GM12878 (cell line): ENCODE measurements at regions not wholly inside any gene's neighbourhood (a gene's known extent, or its start where the extent isn't known, plus 50 kb on each side); places are given as distances from the start of the nearest gene placed in this dataset.

ENCODE experiments used
- ATAC-seq: fragments of 200-7000 bp; cut with Tn5 transposase; 3 replicates; pipeline ENCODE4 v1.9.1; 2020; ENCODE audit warnings: mild to moderate bottlenecking, moderate library complexity
- BruUV-seq: library from RNA; stranded (reverse); fragments of 400-500 nt; replicated peaks from 2 replicates; lab custom pipeline; 2021; lab: Mats Ljungman, UMichigan
- CTCF ChIA-PET: fragments of 300-600 bp; sonication (Branson Sonifier 250); formaldehyde crosslinking; extraction: SDS; loops from one replicate; lab custom pipeline; 2021; ENCODE audit warnings: inconsistent platforms; lab: Yijun Ruan, JAX
- POLR2A ChIA-PET: fragments of 350-600 bp; formaldehyde crosslinking; extraction: SDS; loops from one replicate; lab custom pipeline; 2021; ENCODE audit warnings: inconsistent platforms; lab: Charles Lee
- RAD21 ChIA-PET: fragments of 300-600 bp; sonication (Branson Sonifier 250); formaldehyde crosslinking; loops from one replicate; lab custom pipeline; 2023; ENCODE audit warnings: antibody characterized with exemption; ENCODE audit not compliant: unreplicated experiment; lab: Charles Lee
- SMC1A ChIA-PET: fragments of 300-600 bp; sonication (Branson Sonifier 250); formaldehyde crosslinking; loops from one replicate; lab custom pipeline; 2023; ENCODE audit not compliant: unreplicated experiment, uncharacterized antibody; lab: Charles Lee
- DNase-seq: peaks from one replicate; pipeline ENCODE4 v3.0.0-alpha.2; 2011; ENCODE audit warnings: low read depth, low spot score
- FAIRE-seq: peaks from 3 replicates; lab custom pipeline; 2011; peaks lifted over from hg19 to GRCh38; lab: Jason Lieb, UNC
- H2AFZ ChIP-seq: 2 replicates; pipeline ENCODE4 v1.6.0; 2011; ENCODE audit warnings: low read depth, low read length, control low read depth; ENCODE audit not compliant: control insufficient read depth
- H3K27ac ChIP-seq: 2 replicates; pipeline ENCODE4 v1.5.1; 2011; ENCODE audit warnings: control low read depth; ENCODE audit not compliant: control insufficient read depth, insufficient read depth
- H3K27me3 ChIP-seq, 2 experiments: replicated peaks in 1 of 2; 2 replicates each; pipeline versions ENCODE4 v1.6.0 to v1.6.1; 2011; ENCODE audit warnings: low read length in 1 of 2; ENCODE audit not compliant: control insufficient read depth in 2 of 2, insufficient read depth in 2 of 2
- H3K36me3 ChIP-seq, 2 experiments: 2 replicates each; pipeline ENCODE4 v1.5.1; 2011; ENCODE audit warnings: low read length in 1 of 2; ENCODE audit not compliant: control insufficient read depth in 2 of 2, insufficient read depth in 2 of 2
- H3K4me1 ChIP-seq: 2 replicates; pipeline ENCODE4 v1.6.1; 2011; ENCODE audit warnings: mild to moderate bottlenecking, low read length, moderate library complexity, mixed read lengths; ENCODE audit not compliant: control insufficient read depth, insufficient read depth
- H3K4me2 ChIP-seq: 2 replicates; pipeline ENCODE4 v1.6.0; 2011; ENCODE audit warnings: control low read depth; ENCODE audit not compliant: control insufficient read depth, insufficient read depth
- H3K4me3 ChIP-seq: fragments of 200-600 bp; sonication (generic); 2 replicates; pipeline ENCODE4 v1.5.1; 2016
- H3K79me2 ChIP-seq: 2 replicates; pipeline ENCODE4 v1.6.0; 2011; ENCODE audit warnings: low read length; ENCODE audit not compliant: control insufficient read depth, insufficient read depth
- H3K9ac ChIP-seq: 2 replicates; pipeline ENCODE4 v1.8.0; 2011; ENCODE audit warnings: low read length, control low read depth, mixed read lengths; ENCODE audit not compliant: control insufficient read depth, insufficient read depth
- H3K9me3 ChIP-seq: replicated peaks from 3 replicates; pipeline ENCODE4 v1.5.1; 2011; ENCODE audit warnings: mild to moderate bottlenecking, low read length; ENCODE audit not compliant: control insufficient read depth, insufficient read depth
- H4K20me1 ChIP-seq: 2 replicates; pipeline ENCODE4 v1.6.0; 2011; ENCODE audit not compliant: control insufficient read depth, insufficient read depth
- BCL11A ChIP-seq: IDR thresholded peaks from 2 replicates; pipeline ENCODE4 v1.6.1; 2011; ENCODE audit warnings: low read depth, low read length
- CBX3 ChIP-seq: fragments of 200-600 bp; sonication (generic); IDR thresholded peaks from 2 replicates; pipeline ENCODE4 v1.6.1; 2016; ENCODE audit warnings: low read depth, borderline replicate concordance
- CEBPZ ChIP-seq: fragments of 150-350 bp; IDR thresholded peaks from 2 replicates; pipeline ENCODE4 v1.6.1; 2016; ENCODE audit warnings: low read depth, low read length
- CREM ChIP-seq: IDR thresholded peaks from 2 replicates; pipeline ENCODE4 v1.6.1; 2014; ENCODE audit warnings: antibody characterized with exemption, low read depth
- E2F8 ChIP-seq: fragments of 450-650 bp; IDR thresholded peaks from 2 replicates; pipeline ENCODE4 v1.6.1; 2018; ENCODE audit warnings: mild to moderate bottlenecking, low read depth, moderate library complexity; ENCODE audit not compliant: partially characterized antibody
- GATAD2B ChIP-seq: fragments of 450-650 bp; conservative IDR thresholded peaks from 2 replicates; pipeline ENCODE4 v1.6.1; 2017; ENCODE audit warnings: low read depth, mild to moderate bottlenecking, moderate library complexity
- MYB ChIP-seq: fragments of 150-350 bp; IDR thresholded peaks from 2 replicates; pipeline ENCODE4 v1.6.1; 2014; ENCODE audit warnings: mild to moderate bottlenecking, low read depth, low read length, borderline replicate concordance
- NBN ChIP-seq: fragments of 450-650 bp; IDR thresholded peaks from 2 replicates; pipeline ENCODE4 v1.6.1; 2016
- NR2C2 ChIP-seq: IDR thresholded peaks from 2 replicates; pipeline ENCODE4 v1.6.1; 2011; ENCODE audit warnings: borderline replicate concordance, low read depth; ENCODE audit not compliant: control insufficient read depth, insufficient read length
- PAX5 ChIP-seq: IDR thresholded peaks from 2 replicates; pipeline ENCODE4 v1.6.1; 2011; ENCODE audit warnings: low read depth, low read length, borderline replicate concordance
- POLR2AphosphoS5 ChIP-seq: IDR thresholded peaks from 2 replicates; pipeline ENCODE4 v1.6.1; 2011; ENCODE audit warnings: mild to moderate bottlenecking, low read length, inconsistent platforms
- RFX5 ChIP-seq: IDR thresholded peaks from 2 replicates; pipeline ENCODE4 v1.6.1; 2011; ENCODE audit warnings: low read depth, low read length, improper control_type of control experiment
- SIX5 ChIP-seq: IDR thresholded peaks from 2 replicates; pipeline ENCODE4 v1.6.1; 2011; ENCODE audit warnings: mild to moderate bottlenecking, low read depth, low read length, moderate library complexity; ENCODE audit not compliant: severe bottlenecking
- SRF ChIP-seq, 2 experiments: IDR thresholded peaks; 2 replicates each; pipeline ENCODE4 v1.6.1; 2011; ENCODE audit warnings: low read depth in 2 of 2, low read length in 2 of 2, mild to moderate bottlenecking in 1 of 2, moderate library complexity in 1 of 2
- ZBED1 ChIP-seq: IDR thresholded peaks from 2 replicates; pipeline ENCODE4 v1.6.1; 2016; ENCODE audit warnings: borderline replicate concordance
- ZNF592 ChIP-seq: fragments of 450-650 bp; IDR thresholded peaks from 2 replicates; pipeline ENCODE4 v1.6.1; 2017; ENCODE audit warnings: mild to moderate bottlenecking, moderate library complexity
- WGBS: methylation state at CpG from one replicate; pipeline ENCODE4 v1.1.6; 2016; ENCODE audit warnings: low lambda C conversion rate; ENCODE audit not compliant: insufficient replicate concordance, insufficient coverage; ENCODE audit errors: missing lambda C conversion rate; 5-methylcytosine and 5-hydroxymethylcytosine counted together
- in situ Hi-C: fragments of 300-500 bp; cut with MboI; formaldehyde crosslinking; loops from 9 replicates; pipeline ENCODE4 v1.14.3; 2018; ENCODE audit warnings: mixed read lengths
- intact Hi-C: fragments of 100-400 bp; cut with micrococcal nuclease; formaldehyde crosslinking; loops from one replicate; pipeline ENCODE4 v1.14.2; 2022; ENCODE audit not compliant: unreplicated experiment

GRCh38 chr4:12963912-12964311, 520.2 kb downstream of the RAB28 start:
- Histone ChIP-seq H4K20me1 (no peaks in the 10 kb centered on the region), H3K9me3 (no peaks in the 10 kb centered on the region)
- no peak for FAIRE-seq
- intact Hi-C loops = no loop called here
- ATAC-seq = no peak
- TF ChIP-seq RFX5 (no peak), GATAD2B (no peak), POLR2AphosphoS5 (no peak), PAX5 (no peak), CREM (no peak), NR2C2 (no peak), CBX3 (no peak), BCL11A (no peak), ZBED1 (no peak), E2F8 (no peak), MYB (no peak), SRF (IDR thresholded peaks at IDR 0.05; ENCODE audit: low read depth in 2 of 2, low read length in 2 of 2) (no peak), NBN (no peak), CEBPZ (no peak), SIX5 (no peak), ZNF592 (no peak)
- TF ChIP-seq, all 136 proteins: peak for 0
- H3K79me2 ChIP-seq = no peaks in the 10 kb centered on the region
- H2AFZ ChIP-seq = no peak overlapping the region
- SMC1A ChIA-PET = no interaction called here
- POLR2A ChIA-PET = no interaction called here
- 15% methylated on average over 1 of the region's 1 CpG for WGBS
- no peaks in the 10 kb centered on the region for H3K36me3 ChIP-seq
- no peak overlapping the region for H3K4me3 ChIP-seq
- no peaks in the 10 kb centered on the region for H3K4me1 ChIP-seq
- in situ Hi-C loops = no loop called here
- H3K27me3 ChIP-seq = no peaks in the 10 kb centered on the region
- no TSS peak for BruUV-seq
- no peak overlapping the region for H3K4me2 ChIP-seq
- no peak overlapping the region for H3K9ac ChIP-seq
- CTCF ChIA-PET = no interaction called here
- RAD21 ChIA-PET = no interaction called here
- no peak overlapping the region for H3K27ac ChIP-seq
- no peak for DNase-seq
